NCI-H2081 treated with DMSO at 0.1 percent for 48 hours (cell line): ENCODE measurements at regions not wholly inside any gene's neighbourhood (a gene's known extent, or its start where the extent isn't known, plus 50 kb on each side); places are given as distances from the start of the nearest gene placed in this dataset.

Source experiments
- DNase-seq: peaks from one replicate; lab custom pipeline; 2025; lab: John Stamatoyannopoulos, UW

DNA sequence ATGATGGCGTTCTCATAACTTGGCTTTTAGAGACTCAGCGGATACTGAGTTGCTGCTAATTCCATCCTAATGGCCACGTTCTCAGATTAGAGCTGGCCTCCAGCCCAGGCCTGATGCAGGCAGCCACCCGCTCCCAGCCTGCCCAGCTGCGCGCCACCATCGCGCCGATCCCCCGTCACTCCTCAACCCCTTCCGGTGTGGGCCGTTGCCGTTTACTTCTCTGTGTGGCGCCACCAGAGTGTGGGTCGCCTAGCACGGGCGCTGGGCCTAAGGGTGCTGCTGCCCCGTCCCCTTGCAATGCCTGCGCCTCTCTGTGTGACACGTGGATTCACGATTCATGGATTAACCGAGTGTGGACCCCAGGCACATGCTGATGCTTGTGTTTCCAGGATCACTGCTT is 1116.0 kb downstream of the BRD1 start:
- no peak for DNase-seq

DNA sequence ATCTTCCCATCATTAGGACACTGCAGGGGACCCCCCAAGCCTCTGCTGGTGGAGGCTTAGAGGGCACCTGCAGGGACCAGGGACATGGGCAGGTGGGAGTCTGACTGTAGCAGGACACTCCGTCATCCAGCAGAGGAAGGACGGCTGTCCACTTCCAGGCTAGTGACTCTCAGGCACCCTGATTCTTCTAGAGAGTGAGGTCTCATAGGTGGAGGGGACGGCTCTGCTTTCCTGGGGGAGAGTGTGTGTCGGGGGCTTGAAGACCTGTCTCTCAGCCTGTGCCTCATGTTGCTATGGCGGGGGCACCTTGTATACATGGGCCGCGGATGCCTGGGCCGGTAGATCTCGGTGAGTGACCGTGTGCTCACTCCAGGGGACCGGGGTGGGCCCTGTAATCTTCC is 1116.6 kb downstream of the BRD1 start:
- no peak for DNase-seq

DNA sequence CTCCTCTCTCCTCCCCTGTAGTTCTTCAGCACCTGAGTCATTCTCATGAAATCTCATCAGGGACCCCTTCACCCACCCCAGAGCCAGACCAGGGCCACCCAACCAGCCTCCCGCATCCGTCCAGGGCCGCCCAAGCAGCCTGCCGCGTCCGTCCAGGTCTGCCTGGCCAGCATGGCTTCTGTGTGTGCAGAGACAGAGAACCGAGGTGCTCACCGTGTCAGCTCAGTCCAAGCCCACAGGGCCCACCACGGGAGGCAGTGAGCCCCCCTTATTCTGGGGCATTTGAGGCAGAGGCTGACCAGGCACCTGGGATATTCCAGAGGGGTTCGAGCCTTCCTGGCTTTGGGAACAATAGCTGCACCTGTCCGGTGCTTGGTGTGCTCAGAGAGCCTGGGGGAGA is 1117.3 kb downstream of the BRD1 start:
- no peak for DNase-seq

GRCh38 chr22:48709976-48710375 is 1117.7 kb downstream of the BRD1 start:
- no peak for DNase-seq

GRCh38 chr22:48709453-48709852 is 1118.2 kb downstream of the BRD1 start:
- DNase-seq: no peak

DNA sequence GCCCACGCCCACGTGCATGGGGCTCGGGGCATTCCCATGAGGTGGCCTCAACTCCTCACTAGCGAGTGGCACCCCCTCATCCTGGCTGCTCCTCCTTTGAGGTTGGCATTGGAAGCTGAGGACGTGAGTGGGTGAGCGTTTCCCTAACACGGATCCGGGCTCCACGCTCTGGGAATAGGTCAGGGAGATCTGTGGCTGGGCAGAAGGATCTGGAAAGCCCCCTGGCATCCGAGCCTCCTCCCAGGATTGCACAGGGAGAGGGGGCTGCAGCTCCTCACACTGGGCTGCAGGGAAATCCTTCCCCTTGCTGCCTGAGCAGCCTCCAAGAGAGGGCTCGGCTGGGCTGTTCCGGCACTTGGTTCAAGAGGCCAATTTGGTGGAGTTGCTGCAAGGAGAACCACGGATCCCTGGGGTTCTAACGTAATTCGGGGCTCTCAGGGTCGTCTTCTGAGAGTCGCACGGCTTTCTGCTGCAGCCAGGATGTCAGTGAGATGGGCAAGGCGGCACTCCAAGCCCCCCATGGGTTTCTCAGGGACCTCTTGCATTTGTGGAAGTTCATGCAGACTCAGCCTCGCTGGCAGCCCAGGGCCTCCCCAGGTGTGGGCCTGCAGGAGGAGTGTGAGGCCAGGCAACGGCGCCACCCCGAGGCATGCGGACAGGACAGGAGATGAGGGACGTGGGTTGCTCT is 1119.0 kb downstream of the BRD1 start:
- DNase-seq: no peak

DNA sequence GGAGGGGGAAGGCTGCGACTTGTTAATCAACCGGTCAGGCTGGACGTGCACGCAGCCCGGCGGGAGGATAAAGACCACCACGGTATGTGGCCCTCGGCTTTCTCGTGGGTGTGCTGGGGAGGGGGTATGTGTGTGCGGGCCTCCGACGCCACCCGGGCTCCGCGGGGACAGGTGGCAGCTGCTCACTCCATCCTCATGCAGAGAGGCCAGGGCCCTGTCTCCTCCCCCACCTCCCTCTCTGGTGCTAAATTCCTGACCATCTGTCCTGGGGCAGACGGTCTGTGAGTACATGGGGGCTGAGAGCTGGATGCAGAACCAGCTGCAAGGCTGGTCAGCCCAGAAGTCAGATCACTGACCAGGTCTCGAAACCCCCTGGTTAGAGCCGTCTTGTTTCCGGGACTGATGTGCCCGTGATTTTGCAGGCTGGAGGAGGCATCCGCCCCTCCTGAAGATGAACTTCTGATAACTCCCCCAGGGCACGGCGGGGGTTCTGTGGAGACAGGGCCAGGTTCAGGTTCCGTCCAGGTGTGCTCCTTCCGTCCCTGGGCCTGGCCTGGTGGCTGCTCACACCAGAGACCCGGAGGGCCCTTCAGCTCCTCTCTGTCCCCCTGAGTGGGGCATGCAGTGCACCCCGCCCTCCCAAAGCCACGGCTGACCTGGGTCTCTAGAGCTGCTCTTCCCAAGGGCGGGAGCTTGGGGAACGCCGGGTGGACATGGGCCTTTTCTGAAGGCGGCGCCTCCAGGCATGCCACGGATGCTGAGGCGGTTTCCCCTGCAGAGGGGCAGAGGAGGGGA is 1119.7 kb downstream of the BRD1 start:
- DNase-seq: no peak

DNA sequence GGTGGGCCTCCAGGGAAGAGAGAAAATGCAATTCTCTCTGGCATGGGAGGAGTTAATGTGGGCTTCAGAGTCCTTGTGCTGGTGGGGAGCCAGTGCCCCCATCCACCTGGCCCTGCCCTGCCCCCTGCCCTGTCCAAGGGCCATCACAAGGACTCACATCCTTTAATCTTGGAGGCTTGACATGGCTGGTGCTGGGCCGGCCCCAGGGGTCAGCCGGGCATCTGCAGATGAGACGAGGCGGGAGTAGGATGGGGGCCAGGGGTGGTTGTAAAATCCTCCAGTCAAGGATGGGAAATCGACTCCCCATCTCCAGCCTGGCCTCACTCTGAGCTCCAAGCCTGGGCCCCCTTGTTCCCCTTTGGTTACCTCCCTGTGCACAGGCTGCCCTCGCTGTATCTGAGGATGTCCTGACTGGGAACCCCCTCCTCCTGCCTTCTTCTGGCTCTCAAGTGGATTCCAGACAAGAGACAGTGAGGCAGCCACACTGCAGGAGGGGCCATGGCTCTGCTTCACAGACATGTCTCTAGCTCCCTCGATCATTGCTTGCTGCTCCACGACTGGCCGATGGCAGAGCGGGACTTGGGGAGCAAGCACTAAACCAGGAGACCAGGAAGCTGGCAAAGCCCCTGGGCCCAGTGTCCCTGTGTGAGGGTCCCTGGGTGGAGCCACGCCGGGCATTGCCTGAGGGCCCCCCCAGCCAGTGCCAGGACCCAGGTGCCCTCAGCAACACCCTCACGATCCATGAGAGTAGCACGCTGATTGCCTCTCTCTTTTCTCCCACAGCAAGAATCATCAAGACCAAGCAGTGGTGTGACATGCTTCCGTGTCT is 1120.5 kb downstream of the BRD1 start:
- no peak for DNase-seq

GRCh38 chr22:48705917-48706605 is 1121.6 kb downstream of the BRD1 start:
- no peak for DNase-seq

DNA sequence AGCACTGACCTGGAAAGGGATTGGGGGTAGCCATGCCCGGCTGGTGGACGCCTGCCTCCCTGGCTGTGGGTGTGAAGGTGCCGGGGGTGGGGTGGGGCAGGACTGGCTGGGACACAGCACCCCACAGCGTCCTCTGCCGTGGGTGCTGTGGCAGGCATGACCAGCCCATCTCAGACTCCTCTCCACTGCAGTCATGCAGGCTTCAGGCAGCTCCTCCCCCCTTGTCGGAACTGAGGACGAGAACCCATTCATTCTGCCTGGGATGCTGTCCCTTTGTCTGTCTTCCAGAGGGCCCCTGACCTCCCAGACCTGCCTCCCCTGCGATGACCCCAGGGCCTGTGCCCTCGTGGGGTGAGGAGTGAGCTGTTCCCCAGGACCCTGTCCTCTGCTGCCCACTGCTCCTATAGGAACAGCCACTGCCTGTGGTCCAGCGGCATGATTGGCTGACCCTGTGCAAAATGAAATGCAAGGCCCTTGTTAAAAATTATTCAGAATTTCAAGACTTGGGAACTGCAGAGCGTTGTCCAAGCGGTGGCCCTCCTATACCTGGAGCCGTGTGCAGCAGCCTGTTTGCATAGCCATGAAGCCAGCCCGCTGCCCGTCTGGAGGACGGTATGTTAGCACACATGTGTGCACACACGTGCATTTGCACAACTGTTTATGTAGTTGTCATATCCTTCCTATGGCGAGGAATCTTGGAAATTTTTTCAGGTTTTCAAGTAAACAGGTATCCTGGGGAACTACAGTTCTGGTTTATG is 1122.3 kb downstream of the BRD1 start:
- DNase-seq: no peak

- DNase-seq: no peak
Measured at GRCh38 chr22:48704335-48704734, 1123.3 kb downstream of the BRD1 start.

DNA sequence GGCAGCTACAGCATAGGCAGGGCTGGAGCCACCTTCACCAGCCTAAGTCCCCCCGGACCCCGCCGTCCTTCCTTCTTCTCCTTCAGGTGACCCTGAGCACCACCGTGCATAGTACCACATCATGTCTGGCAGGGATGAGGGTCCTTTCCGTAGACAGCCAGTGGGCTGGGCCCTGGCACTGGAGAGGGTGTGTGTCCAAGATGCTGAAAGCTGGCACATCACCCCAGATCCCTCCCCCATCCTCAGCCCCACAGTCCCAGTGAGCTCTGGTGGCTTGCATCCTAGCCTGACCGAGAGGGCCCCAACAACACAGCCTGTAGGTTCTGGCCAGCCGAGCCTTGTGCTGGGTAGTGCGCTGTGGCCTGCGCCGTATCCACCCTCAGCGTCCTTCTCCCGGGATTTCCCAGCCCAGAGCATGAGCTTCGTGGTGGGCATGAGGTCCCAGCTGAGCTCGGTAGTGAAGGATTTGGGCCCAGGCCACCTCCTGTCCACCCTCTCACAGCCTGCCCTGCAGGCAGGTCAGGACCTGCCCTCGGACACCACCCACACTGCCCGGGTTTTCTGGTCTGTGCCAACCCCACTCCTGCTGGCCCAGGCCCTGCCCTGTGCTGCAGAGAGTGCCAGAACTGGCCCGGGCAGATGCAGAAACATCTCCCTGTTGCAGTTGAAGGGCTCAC is 1124.3 kb downstream of the BRD1 start:
- DNase-seq: no peak

GRCh38 chr22:48702573-48703264 is 1125.0 kb downstream of the BRD1 start:
- no peak for DNase-seq

DNA sequence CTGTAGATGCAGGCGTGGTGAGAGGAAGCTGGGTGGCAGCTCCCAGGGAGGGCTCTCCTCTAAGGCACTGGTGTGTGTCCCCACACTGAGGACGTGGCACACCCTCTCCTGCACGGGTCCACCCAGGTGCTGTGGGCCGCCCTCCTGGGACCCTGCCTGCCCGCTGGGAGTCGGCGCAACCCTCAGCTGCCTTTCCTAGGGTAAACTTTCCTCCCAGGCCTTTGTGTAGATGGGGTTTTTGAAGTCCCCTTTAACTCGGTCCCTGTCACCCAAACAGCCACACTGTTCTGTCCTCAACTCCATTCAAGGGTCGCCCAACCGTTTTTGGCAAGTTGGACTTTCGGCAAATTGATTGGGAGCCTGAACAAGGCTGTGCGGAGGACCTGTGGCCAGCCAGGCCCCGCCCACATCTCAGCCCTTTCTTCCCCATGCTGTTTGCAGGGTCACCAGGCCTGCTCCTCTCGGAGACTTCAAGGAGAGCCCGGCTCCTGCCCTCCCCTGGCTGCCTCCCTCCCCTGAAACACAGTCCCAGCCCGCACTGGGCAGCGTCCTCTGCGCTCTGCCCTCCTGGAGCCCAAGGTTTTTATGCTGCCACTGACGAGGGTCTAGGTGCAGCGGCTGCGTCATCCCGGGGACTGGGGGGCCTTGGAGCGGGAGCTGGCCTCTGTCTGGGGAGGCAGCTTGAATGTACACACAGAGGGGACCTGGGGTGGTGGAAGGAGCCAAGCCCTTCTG is 1126.2 kb downstream of the BRD1 start:
- DNase-seq: no peak

DNA sequence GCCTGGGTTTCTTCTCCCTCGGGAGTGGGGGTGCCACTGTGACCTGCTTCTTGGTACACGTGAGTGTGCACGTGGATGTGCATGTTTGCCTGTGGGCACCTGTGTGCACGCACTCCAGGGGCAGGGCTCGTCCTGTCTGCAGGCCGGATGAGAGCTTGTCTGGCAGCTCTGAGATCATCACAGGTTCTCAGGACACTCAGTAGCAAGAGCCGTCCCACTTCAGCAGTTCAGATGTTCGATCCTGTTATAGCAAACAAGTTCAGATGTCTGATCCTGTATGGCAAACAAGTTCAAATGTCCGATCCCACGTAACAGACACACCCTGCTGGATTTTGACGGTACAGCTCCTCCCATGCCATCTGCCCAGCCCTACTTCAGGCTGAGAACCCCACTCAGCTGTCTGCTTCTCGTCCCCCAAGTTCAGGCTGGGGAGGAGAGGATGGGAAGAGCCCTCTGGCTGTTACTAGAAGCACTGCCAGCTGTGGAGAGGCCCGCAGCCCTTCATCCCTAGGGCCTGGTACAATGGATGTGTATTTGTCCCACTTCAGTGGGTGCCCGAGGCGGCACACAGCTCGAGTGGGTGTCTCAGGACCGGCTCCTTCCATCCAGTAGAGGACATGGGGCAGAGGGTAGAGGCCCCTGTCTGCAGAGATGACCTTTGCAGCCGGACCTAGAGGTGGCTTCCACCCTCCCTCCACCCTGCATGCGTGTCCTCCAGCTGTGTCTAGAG is 1126.9 kb downstream of the BRD1 start:
- DNase-seq: no peak

GRCh38 chr22:48700180-48700565 is 1127.5 kb downstream of the BRD1 start:
- DNase-seq: no peak

- DNase-seq: no peak
Measured at GRCh38 chr22:48699511-48699910, 1128.2 kb downstream of the BRD1 start.

- no peak for DNase-seq
Measured at GRCh38 chr22:48698618-48699017, 1129.1 kb downstream of the BRD1 start.
